ENCODE measurements at regions not wholly inside any gene's neighbourhood (a gene's known extent, or its start where the extent isn't known, plus 50 kb on each side); places are given as distances from the start of the nearest gene placed in this dataset.

DNA sequence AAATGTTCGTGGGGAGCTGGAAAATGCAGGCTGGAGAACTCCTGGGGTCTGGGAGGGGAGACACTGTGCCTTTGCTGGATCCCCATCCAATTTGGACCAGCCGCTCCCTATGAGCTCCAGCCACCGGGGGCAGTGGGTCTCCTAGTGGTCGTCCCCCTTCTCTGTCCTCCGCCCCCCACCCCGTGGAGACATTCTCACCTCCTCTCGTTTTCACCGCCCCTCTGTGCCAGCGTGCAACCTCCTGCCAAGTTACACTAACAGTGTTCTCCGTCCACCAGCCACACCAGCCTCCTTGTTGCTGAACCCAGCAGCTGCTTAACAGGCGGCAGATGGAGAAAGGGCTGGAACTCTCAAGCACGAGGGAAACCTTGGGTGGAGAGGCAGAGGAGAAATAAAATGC, 67.4 kb upstream of the SOX9 start:
- no peak for TF ChIP-seq CTCF (IDR thresholded peaks at IDR 0.05)
- no peak for TF ChIP-seq POLR2AphosphoS5 (IDR thresholded peaks at IDR 0.05; ENCODE audit: low read depth, low read length)
- TF ChIP-seq, protein P1, sequence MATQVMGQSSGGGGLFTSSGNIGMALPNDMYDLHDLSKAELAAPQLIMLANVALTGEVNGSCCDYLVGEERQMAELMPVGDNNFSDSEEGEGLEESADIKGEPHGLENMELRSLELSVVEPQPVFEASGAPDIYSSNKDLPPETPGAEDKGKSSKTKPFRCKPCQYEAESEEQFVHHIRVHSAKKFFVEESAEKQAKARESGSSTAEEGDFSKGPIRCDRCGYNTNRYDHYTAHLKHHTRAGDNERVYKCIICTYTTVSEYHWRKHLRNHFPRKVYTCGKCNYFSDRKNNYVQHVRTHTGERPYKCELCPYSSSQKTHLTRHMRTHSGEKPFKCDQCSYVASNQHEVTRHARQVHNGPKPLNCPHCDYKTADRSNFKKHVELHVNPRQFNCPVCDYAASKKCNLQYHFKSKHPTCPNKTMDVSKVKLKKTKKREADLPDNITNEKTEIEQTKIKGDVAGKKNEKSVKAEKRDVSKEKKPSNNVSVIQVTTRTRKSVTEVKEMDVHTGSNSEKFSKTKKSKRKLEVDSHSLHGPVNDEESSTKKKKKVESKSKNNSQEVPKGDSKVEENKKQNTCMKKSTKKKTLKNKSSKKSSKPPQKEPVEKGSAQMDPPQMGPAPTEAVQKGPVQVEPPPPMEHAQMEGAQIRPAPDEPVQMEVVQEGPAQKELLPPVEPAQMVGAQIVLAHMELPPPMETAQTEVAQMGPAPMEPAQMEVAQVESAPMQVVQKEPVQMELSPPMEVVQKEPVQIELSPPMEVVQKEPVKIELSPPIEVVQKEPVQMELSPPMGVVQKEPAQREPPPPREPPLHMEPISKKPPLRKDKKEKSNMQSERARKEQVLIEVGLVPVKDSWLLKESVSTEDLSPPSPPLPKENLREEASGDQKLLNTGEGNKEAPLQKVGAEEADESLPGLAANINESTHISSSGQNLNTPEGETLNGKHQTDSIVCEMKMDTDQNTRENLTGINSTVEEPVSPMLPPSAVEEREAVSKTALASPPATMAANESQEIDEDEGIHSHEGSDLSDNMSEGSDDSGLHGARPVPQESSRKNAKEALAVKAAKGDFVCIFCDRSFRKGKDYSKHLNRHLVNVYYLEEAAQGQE (IDR thresholded peaks at IDR 0.05; ENCODE audit: insufficient read depth in 1 of 2, low read depth in 2 of 2, low read length in 1 of 2), result no peak

All from Panc1 (cell line).